HUES64 (cell line): ENCODE measurements at regions not wholly inside any gene's neighbourhood (a gene's known extent, or its start where the extent isn't known, plus 50 kb on each side); places are given as distances from the start of the nearest gene placed in this dataset.
"Not testable (repeated sequence)": the region's sequence is repeated elsewhere in the genome, so short reads cannot be mapped to it uniquely, and the experiment has no call there.

Experiments
- H3K27ac ChIP-seq: 2 replicates; pipeline ENCODE4 v1.7.0; 2013; ENCODE audit warnings: low read depth, low read length, inconsistent platforms
- H3K27me3 ChIP-seq: 2 replicates; pipeline ENCODE4 v1.6.1; 2013; ENCODE audit warnings: mild to moderate bottlenecking, low read length; ENCODE audit not compliant: insufficient read depth
- H3K36me3 ChIP-seq: 2 replicates; pipeline ENCODE4 v1.6.1; 2013; ENCODE audit warnings: mild to moderate bottlenecking, low read length; ENCODE audit not compliant: insufficient read depth
- H3K4me1 ChIP-seq: 2 replicates; pipeline ENCODE4 v1.6.1; 2013; ENCODE audit warnings: mild to moderate bottlenecking, low read length, moderate library complexity; ENCODE audit not compliant: insufficient read depth
- H3K4me3 ChIP-seq: 2 replicates; pipeline ENCODE4 v1.5.1; 2013; ENCODE audit warnings: mild to moderate bottlenecking, low read length, moderate library complexity
- H3K9ac ChIP-seq: 2 replicates; pipeline ENCODE4 v1.6.1; 2013; ENCODE audit warnings: mild to moderate bottlenecking, low read depth, low read length
- H3K9me3 ChIP-seq: 2 replicates; pipeline ENCODE4 v1.6.1; 2013; ENCODE audit warnings: low read depth, low read length; ENCODE audit not compliant: insufficient read depth
- WGBS: fragments of 150-250, 120-280 bp; methylation state at CpG from one replicate; pipeline ENCODE4 v1.1.7; 2013; ENCODE audit warnings: missing lambda C conversion rate; 5-methylcytosine and 5-hydroxymethylcytosine counted together

- H3K27me3 ChIP-seq, result no peaks in the 10 kb centered on the region
- 80% methylated on average over 4 of the region's 5 CpGs for WGBS
Observed at GRCh38 chr12:73210548-73211204, 938.5 kb downstream of the TRHDE start.

GRCh38 chr12:73220951-73221350 lies 948.8 kb downstream of the TRHDE start:
- H3K4me3 ChIP-seq, result no peak overlapping the region
- H3K27ac ChIP-seq, result no peak overlapping the region
- no peaks in the 10 kb centered on the region for H3K4me1 ChIP-seq
- no peaks in the 10 kb centered on the region for H3K36me3 ChIP-seq
- H3K9ac ChIP-seq, result no peak overlapping the region
- H3K27me3 ChIP-seq, result no peaks in the 10 kb centered on the region
- H3K9me3 ChIP-seq, result 0 out of 2 replicates have a peak, but pooled peaks cover 3% of the 10 kb centered on the region
- 97% methylated on average over 2 of the region's 2 CpGs for WGBS

More at GRCh38 chr12:73210548-73211204, 938.5 kb downstream of the TRHDE start:
- H3K9me3 ChIP-seq, result no peaks in the 10 kb centered on the region
- H3K36me3 ChIP-seq, result no peaks in the 10 kb centered on the region
- H3K4me3 ChIP-seq, result no peak overlapping the region
- no peak overlapping the region for H3K9ac ChIP-seq
- no peaks in the 10 kb centered on the region for H3K4me1 ChIP-seq
- no peak overlapping the region for H3K27ac ChIP-seq

GRCh38 chr12:73221398-73221797 lies 949.2 kb downstream of the TRHDE start:
- Histone ChIP-seq H3K9me3 (0 out of 2 replicates have a peak, but pooled peaks cover 3% of the 10 kb centered on the region), H3K36me3 (no peaks in the 10 kb centered on the region), H3K4me1 (no peaks in the 10 kb centered on the region), H3K27me3 (no peaks in the 10 kb centered on the region), H3K4me3 (no peak overlapping the region), H3K9ac (no peak overlapping the region), H3K27ac (no peak overlapping the region)

GRCh38 chr12:73221836-73222235 lies 949.7 kb downstream of the TRHDE start:
- Histone ChIP-seq H3K4me1 (no peaks in the 10 kb centered on the region), H3K9ac (no peak overlapping the region), H3K36me3 (no peaks in the 10 kb centered on the region), H3K27ac (no peak overlapping the region), H3K4me3 (no peak overlapping the region), H3K9me3 (0 out of 2 replicates have a peak, but pooled peaks cover 3% of the 10 kb centered on the region), H3K27me3 (no peaks in the 10 kb centered on the region)

GRCh38 chr12:73225371-73225937 lies 953.3 kb downstream of the TRHDE start:
- Histone ChIP-seq H3K9me3 (no peaks in the 10 kb centered on the region), H3K9ac (no peak overlapping the region), H3K36me3 (no peaks in the 10 kb centered on the region), H3K27me3 (no peaks in the 10 kb centered on the region), H3K4me3 (no peak overlapping the region), H3K4me1 (no peaks in the 10 kb centered on the region), H3K27ac (no peak overlapping the region)
- no CpG with 5 or more reads among the region's 1 CpG for WGBS

GRCh38 chr12:73225941-73226340 lies 953.8 kb downstream of the TRHDE start:
- Histone ChIP-seq H3K36me3 (no peaks in the 10 kb centered on the region), H3K4me1 (no peaks in the 10 kb centered on the region), H3K27me3 (no peaks in the 10 kb centered on the region), H3K27ac (no peak overlapping the region), H3K9me3 (no peaks in the 10 kb centered on the region), H3K9ac (no peak overlapping the region), H3K4me3 (no peak overlapping the region)
- 93% methylated on average over 2 of the region's 2 CpGs for WGBS

GRCh38 chr12:73226593-73226992 lies 954.4 kb downstream of the TRHDE start:
- no peaks in the 10 kb centered on the region for H3K4me1 ChIP-seq
- H3K27ac ChIP-seq, result no peak overlapping the region
- no CpG with 5 or more reads among the region's 1 CpG for WGBS
- no peak overlapping the region for H3K4me3 ChIP-seq
- H3K9me3 ChIP-seq, result no peaks in the 10 kb centered on the region
- H3K36me3 ChIP-seq, result no peaks in the 10 kb centered on the region
- H3K9ac ChIP-seq, result no peak overlapping the region
- H3K27me3 ChIP-seq, result no peaks in the 10 kb centered on the region

GRCh38 chr12:73228828-73229227 lies 956.7 kb downstream of the TRHDE start:
- not testable (repeated sequence) for H3K4me1 ChIP-seq, H3K27me3 ChIP-seq, H3K36me3 ChIP-seq, H3K27ac ChIP-seq, H3K4me3 ChIP-seq, H3K9me3 ChIP-seq, H3K9ac ChIP-seq
- 89% methylated on average over 1 of the region's 1 CpG for WGBS

- Histone ChIP-seq H3K4me1 (no peaks in the 10 kb centered on the region), H3K9ac (no peak overlapping the region), H3K36me3 (no peaks in the 10 kb centered on the region), H3K27me3 (no peaks in the 10 kb centered on the region), H3K4me3 (no peak overlapping the region), H3K9me3 (no peaks in the 10 kb centered on the region; the same call in none of the 2 replicates), H3K27ac (no peak overlapping the region)
- 91% methylated on average over 3 of the region's 3 CpGs for WGBS
Observed at GRCh38 chr12:73235387-73235786, 963.2 kb downstream of the TRHDE start.

- no peaks in the 10 kb centered on the region for H3K36me3 ChIP-seq
- H3K27ac ChIP-seq, result no peak overlapping the region
- WGBS, result 100% methylated on average over 1 of the region's 1 CpG
- H3K9ac ChIP-seq, result no peak overlapping the region
- H3K9me3 ChIP-seq, result no peaks in the 10 kb centered on the region; the same call in 1 of the 2 replicates
- no peaks in the 10 kb centered on the region for H3K4me1 ChIP-seq
- no peaks in the 10 kb centered on the region for H3K27me3 ChIP-seq
- no peak overlapping the region for H3K4me3 ChIP-seq
Observed at GRCh38 chr12:73240110-73240509, 967.9 kb downstream of the TRHDE start.

GRCh38 chr12:73262788-73263381 lies 990.7 kb downstream of the TRHDE start:
- H3K9me3 ChIP-seq, result no peaks in the 10 kb centered on the region
- WGBS, result 50% methylated on average over 1 of the region's 1 CpG

More at GRCh38 chr12:73262788-73263381, 990.7 kb downstream of the TRHDE start:
- Histone ChIP-seq H3K4me1 (no peaks in the 10 kb centered on the region), H3K27me3 (no peaks in the 10 kb centered on the region), H3K36me3 (no peaks in the 10 kb centered on the region), H3K9ac (no peak overlapping the region), H3K4me3 (no peak overlapping the region), H3K27ac (no peak overlapping the region)
